Liver (tissue), 8 donors: ENCODE measurements at regions not wholly inside any gene's neighbourhood (a gene's known extent, or its start where the extent isn't known, plus 50 kb on each side); places are given as distances from the start of the nearest gene placed in this dataset.

ENCODE experiments used
- DNase-seq: peaks from one replicate; pipeline ENCODE4 v3.0.0-alpha.2; 2017; ENCODE audit warnings: low spot score
- H3K27ac ChIP-seq, 2 donors: one replicate each; pipeline ENCODE4 v1.7.0; 2013; ENCODE audit warnings: inconsistent platforms in 2 of 2, low read length in 2 of 2, control low read depth in 1 of 2, low read depth in 1 of 2, mild to moderate bottlenecking in 1 of 2
- H3K27me3 ChIP-seq, 4 donors: one replicate each; pipeline versions ENCODE4 v1.6.1 to v1.7.0; 2013; ENCODE audit warnings: low read length in 3 of 4, inconsistent platforms in 1 of 4, mild to moderate bottlenecking in 1 of 4, moderate library complexity in 1 of 4; ENCODE audit not compliant: control insufficient read depth in 4 of 4, insufficient read depth in 4 of 4
- H3K36me3 ChIP-seq, 4 donors: one replicate each; pipeline versions ENCODE4 v1.6.1 to v1.7.0; 2013; ENCODE audit warnings: low read length in 3 of 4, mild to moderate bottlenecking in 3 of 4, low read depth in 1 of 4, moderate library complexity in 1 of 4; ENCODE audit not compliant: control insufficient read depth in 4 of 4, insufficient read depth in 3 of 4
- H3K4me1 ChIP-seq, 4 donors: one replicate each; pipeline versions ENCODE4 v1.6.1 to v1.7.0; 2013; ENCODE audit warnings: low read length in 3 of 4, mild to moderate bottlenecking in 3 of 4, moderate library complexity in 1 of 4; ENCODE audit not compliant: control insufficient read depth in 4 of 4, insufficient read depth in 4 of 4
- H3K4me3 ChIP-seq, 3 donors: one replicate each; pipeline versions ENCODE4 v1.6.1 to v1.7.0; 2013; ENCODE audit warnings: low read length in 3 of 3, control low read depth in 1 of 3, low read depth in 1 of 3, mild to moderate bottlenecking in 1 of 3
- H3K9ac ChIP-seq, 2 donors: one replicate each; pipeline ENCODE4 v1.7.0; 2013; ENCODE audit warnings: low read length in 2 of 2, mild to moderate bottlenecking in 2 of 2, moderate library complexity in 2 of 2, control low read depth in 1 of 2, low read depth in 1 of 2
- H3K9me3 ChIP-seq, 4 donors: one replicate each; pipeline versions ENCODE4 v1.6.1 to v1.7.0; 2013; ENCODE audit warnings: low read length in 3 of 4; ENCODE audit not compliant: control insufficient read depth in 4 of 4
- ATF3 ChIP-seq: IDR thresholded peaks from 2 replicates; pipeline ENCODE4 v1.6.1; 2016; ENCODE audit warnings: antibody characterized with exemption
- CTCF ChIP-seq: fragments of 150-350 bp; IDR thresholded peaks from 2 replicates; pipeline ENCODE4 v1.5.1; 2017; ENCODE audit warnings: improper control_type of control experiment, low read depth, low read length; ENCODE audit not compliant: missing input control
- FOXA1 ChIP-seq: IDR thresholded peaks from 2 replicates; pipeline ENCODE4 v1.6.1; 2016; ENCODE audit warnings: antibody characterized with exemption
- FOXA2 ChIP-seq: IDR thresholded peaks from 2 replicates; pipeline ENCODE4 v1.6.1; 2016; ENCODE audit warnings: antibody characterized with exemption
- HNF4A ChIP-seq, 2 donors: conservative IDR thresholded peaks; 2 replicates each; pipeline ENCODE4 v1.6.1; 2016; ENCODE audit warnings: antibody characterized with exemption in 2 of 2, mild to moderate bottlenecking in 2 of 2
- HNF4G ChIP-seq: IDR thresholded peaks from 2 replicates; pipeline ENCODE4 v1.6.1; 2016; ENCODE audit warnings: antibody characterized with exemption
- JUND ChIP-seq, 2 donors: IDR thresholded peaks; 2 replicates each; pipeline ENCODE4 v1.6.1; 2016; ENCODE audit warnings: antibody characterized with exemption in 2 of 2
- MAX ChIP-seq: IDR thresholded peaks from 2 replicates; pipeline ENCODE4 v1.6.1; 2016; ENCODE audit warnings: antibody characterized with exemption
- RAD21 ChIP-seq, 2 donors: IDR thresholded peaks; 2 replicates each; pipeline ENCODE4 v1.6.1; 2016; ENCODE audit warnings: antibody characterized with exemption in 2 of 2, mild to moderate bottlenecking in 2 of 2
- RXRA ChIP-seq, 2 donors: IDR thresholded peaks; 2 replicates each; pipeline ENCODE4 v1.6.1; 2017 to 2018; ENCODE audit warnings: antibody characterized with exemption in 2 of 2, mild to moderate bottlenecking in 1 of 2
- SP1 ChIP-seq: IDR thresholded peaks from 2 replicates; pipeline ENCODE4 v1.6.1; 2018; ENCODE audit warnings: antibody characterized with exemption, mild to moderate bottlenecking
- TAF1 ChIP-seq: conservative IDR thresholded peaks from 2 replicates; pipeline ENCODE4 v1.6.1; 2016; ENCODE audit warnings: antibody characterized with exemption, mild to moderate bottlenecking
- YY1 ChIP-seq: IDR thresholded peaks from 2 replicates; pipeline ENCODE4 v1.6.1; 2016; ENCODE audit warnings: antibody characterized with exemption, mild to moderate bottlenecking
- ZBTB33 ChIP-seq: IDR thresholded peaks from 2 replicates; pipeline ENCODE4 v1.6.1; 2016; ENCODE audit warnings: antibody characterized with exemption
- WGBS: extraction: QIAGEN DNeasy Blood & Tissue Kit; methylation state at CpG from one replicate; pipeline ENCODE4 v1.1.7; 2013; 5-methylcytosine and 5-hydroxymethylcytosine counted together
- donor health status: healthy.
- donor health status: healthy.
- donor health status: healthy.
- donor health status: healthy.
- donor health status: healthy.

GRCh38 chr6:19472850-19473249 lies 364.3 kb upstream of the ID4 start:
- Histone ChIP-seq H3K27me3 (peaks cover 0 to 2% (median 0%) of the 10 kb centered on the region in 4 donors), H3K36me3 (no peaks in the 10 kb centered on the region), H3K9me3 (no peaks in the 10 kb centered on the region), H3K4me1 (no peaks in the 10 kb centered on the region), H3K4me3 (no peak overlapping the region), H3K27ac (no peak overlapping the region), H3K9ac (no peak overlapping the region)
- 51% methylated on average over 4 of the region's 4 CpGs for WGBS
- TF ChIP-seq RAD21 (IDR thresholded peaks at IDR 0.05) (peak; percentile 21 to 36), CTCF (peak; percentile 15), HNF4G (no peak), TAF1 (no peak)
- no peak for DNase-seq

- Histone ChIP-seq H3K27ac (no peak overlapping the region), H3K4me1 (no peaks in the 10 kb centered on the region), H3K9me3 (no peaks in the 10 kb centered on the region), H3K36me3 (no peaks in the 10 kb centered on the region), H3K4me3 (no peak overlapping the region), H3K27me3 (no peaks in the 10 kb centered on the region), H3K9ac (no peak overlapping the region)
- no peak for DNase-seq
- TF ChIP-seq TAF1 (no peak), HNF4A (conservative IDR thresholded peaks at IDR 0.05) (no peak)
- 82% methylated on average over 1 of the region's 1 CpG for WGBS
Measured at GRCh38 chr6:19477563-19477962, 359.6 kb upstream of the ID4 start.

GRCh38 chr6:19478273-19478672 lies 358.9 kb upstream of the ID4 start:
- WGBS, result 63% methylated on average over 4 of the region's 4 CpGs
- no peak for DNase-seq
- H3K9me3 ChIP-seq, result no peaks in the 10 kb centered on the region
- no peak overlapping the region for H3K4me3 ChIP-seq
- no peaks in the 10 kb centered on the region for H3K4me1 ChIP-seq
- no peaks in the 10 kb centered on the region for H3K27me3 ChIP-seq
- H3K9ac ChIP-seq, result no peak overlapping the region
- TF ChIP-seq YY1 (no peak), RXRA (IDR thresholded peaks at IDR 0.05) (no peak), CTCF (no peak), FOXA2 (no peak), TAF1 (no peak), ZBTB33 (no peak), RAD21 (IDR thresholded peaks at IDR 0.05) (no peak), JUND (IDR thresholded peaks at IDR 0.05) (no peak), HNF4A (conservative IDR thresholded peaks at IDR 0.05) (no peak), HNF4G (no peak), ATF3 (no peak), FOXA1 (no peak), SP1 (no peak), MAX (no peak)
- no peak overlapping the region for H3K27ac ChIP-seq
- H3K36me3 ChIP-seq, result no peaks in the 10 kb centered on the region
